ENCODE measurements at regions not wholly inside any gene's neighbourhood (a gene's known extent, or its start where the extent isn't known, plus 50 kb on each side); places are given as distances from the start of the nearest gene placed in this dataset.

DNA sequence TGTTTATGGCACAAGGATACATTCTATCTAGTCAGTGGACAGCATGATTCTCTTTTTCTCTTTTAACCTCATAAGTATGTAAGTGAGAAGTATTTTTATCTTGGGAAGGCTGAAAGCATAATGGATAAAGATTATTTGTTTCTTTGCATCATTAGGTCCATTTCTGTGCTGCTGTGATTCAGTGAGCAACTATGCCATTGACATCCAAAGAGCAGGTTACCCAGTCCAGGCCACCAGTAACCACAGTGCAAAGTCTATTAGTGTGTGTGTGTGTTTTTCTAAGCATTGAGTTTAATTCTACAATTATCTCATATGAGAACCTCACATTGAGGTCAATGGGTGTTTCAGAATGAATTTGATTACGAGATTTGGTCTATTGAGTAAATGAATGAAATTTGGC lies 158.8 kb upstream of the DACH1 start:
- TF ChIP-seq, protein P1, sequence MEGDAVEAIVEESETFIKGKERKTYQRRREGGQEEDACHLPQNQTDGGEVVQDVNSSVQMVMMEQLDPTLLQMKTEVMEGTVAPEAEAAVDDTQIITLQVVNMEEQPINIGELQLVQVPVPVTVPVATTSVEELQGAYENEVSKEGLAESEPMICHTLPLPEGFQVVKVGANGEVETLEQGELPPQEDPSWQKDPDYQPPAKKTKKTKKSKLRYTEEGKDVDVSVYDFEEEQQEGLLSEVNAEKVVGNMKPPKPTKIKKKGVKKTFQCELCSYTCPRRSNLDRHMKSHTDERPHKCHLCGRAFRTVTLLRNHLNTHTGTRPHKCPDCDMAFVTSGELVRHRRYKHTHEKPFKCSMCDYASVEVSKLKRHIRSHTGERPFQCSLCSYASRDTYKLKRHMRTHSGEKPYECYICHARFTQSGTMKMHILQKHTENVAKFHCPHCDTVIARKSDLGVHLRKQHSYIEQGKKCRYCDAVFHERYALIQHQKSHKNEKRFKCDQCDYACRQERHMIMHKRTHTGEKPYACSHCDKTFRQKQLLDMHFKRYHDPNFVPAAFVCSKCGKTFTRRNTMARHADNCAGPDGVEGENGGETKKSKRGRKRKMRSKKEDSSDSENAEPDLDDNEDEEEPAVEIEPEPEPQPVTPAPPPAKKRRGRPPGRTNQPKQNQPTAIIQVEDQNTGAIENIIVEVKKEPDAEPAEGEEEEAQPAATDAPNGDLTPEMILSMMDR (IDR thresholded peaks at IDR 0.05) = no peak
- TF ChIP-seq EZH2phosphoT487 (IDR thresholded peaks at IDR 0.05) = no peak
- no peak for TF ChIP-seq EZH2 (IDR thresholded peaks at IDR 0.05)
